HFF-Myc (cell line): ENCODE measurements at regions not wholly inside any gene's neighbourhood (a gene's known extent, or its start where the extent isn't known, plus 50 kb on each side); places are given as distances from the start of the nearest gene placed in this dataset.

ENCODE experiments used
- DNase-seq: peaks from one replicate; pipeline ENCODE4 v3.0.0-alpha.2; 2011; ENCODE audit warnings: low read depth; ENCODE audit errors: extremely low read depth
- H3K4me3 ChIP-seq: replicated peaks from 2 replicates; pipeline ENCODE4 v1.5.1; 2011; ENCODE audit warnings: low read depth, mild to moderate bottlenecking, control low read depth, low read length
- CTCF ChIP-seq: IDR thresholded peaks from 2 replicates; pipeline ENCODE4 v1.5.1; 2012; ENCODE audit warnings: mild to moderate bottlenecking, low read depth, low read length, control low read depth; ENCODE audit errors: missing control alignments

- no peak for TF ChIP-seq CTCF
- DNase-seq: no peak
- no peak overlapping the region for H3K4me3 ChIP-seq
Measured at GRCh38 chr4:153074936-153075630, 129.2 kb upstream of the TRIM2 start.

GRCh38 chr4:153075836-153076518 lies 128.3 kb upstream of the TRIM2 start:
- no peak for TF ChIP-seq CTCF
- H3K4me3 ChIP-seq: no peak overlapping the region
- DNase-seq: no peak

- TF ChIP-seq CTCF: no peak
- H3K4me3 ChIP-seq: no peak overlapping the region
- no peak for DNase-seq
Measured at GRCh38 chr4:153076861-153077260, 127.4 kb upstream of the TRIM2 start.

- TF ChIP-seq CTCF: no peak
- DNase-seq: no peak
- H3K4me3 ChIP-seq: no peak overlapping the region
Measured at GRCh38 chr4:153079857-153080391, 124.3 kb upstream of the TRIM2 start.

GRCh38 chr4:153081006-153081580 lies 123.2 kb upstream of the TRIM2 start:
- no peak for DNase-seq
- TF ChIP-seq CTCF: no peak
- no peak overlapping the region for H3K4me3 ChIP-seq

- no peak for DNase-seq
- no peak overlapping the region for H3K4me3 ChIP-seq
- TF ChIP-seq CTCF: no peak
Measured at GRCh38 chr4:153081693-153082092, 122.5 kb upstream of the TRIM2 start.
